ENCODE measurements at regions not wholly inside any gene's neighbourhood (a gene's known extent, or its start where the extent isn't known, plus 50 kb on each side); places are given as distances from the start of the nearest gene placed in this dataset.

DNA sequence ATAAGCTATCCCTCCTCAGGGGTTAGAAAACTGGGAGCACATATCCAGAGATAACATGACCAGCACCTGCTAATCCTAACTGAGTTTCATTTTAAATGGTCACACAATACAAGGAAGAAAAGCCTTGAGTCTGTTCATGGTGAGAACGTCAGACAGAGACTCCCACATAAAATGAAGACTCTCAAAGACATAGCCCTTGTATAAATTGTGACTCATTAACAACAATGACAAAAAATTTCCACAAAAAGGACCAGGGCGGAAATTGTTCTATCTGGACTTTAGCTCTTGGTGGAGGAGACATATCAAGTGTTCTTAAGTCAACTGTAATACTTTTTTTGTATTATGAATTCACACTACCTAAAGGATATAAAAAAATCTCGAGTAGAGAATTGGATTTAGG, 313.7 kb upstream of the DCN start:
- TF ChIP-seq POLR2AphosphoS5 (IDR thresholded peaks at IDR 0.05) (no peak), CTCF (IDR thresholded peaks at IDR 0.05 in 8 of 11, conservative IDR thresholded peaks at IDR 0.05 in 3 of 11) (no peak), POLR2A (IDR thresholded peaks at IDR 0.05) (no peak)
